Stimulated activated CD8-positive, alpha-beta memory T cell treated with anti-CD3 and anti-CD28 coated beads, Interleukin-4, amount 100 ng/mL, for 24 hours (primary cell): ENCODE measurements at regions not wholly inside any gene's neighbourhood (a gene's known extent, or its start where the extent isn't known, plus 50 kb on each side); places are given as distances from the start of the nearest gene placed in this dataset.

Experiments used
- DNase-seq: peaks from one replicate; pipeline ENCODE4 v3.0.0-alpha.2; 2020; ENCODE audit warnings: low read depth

- DNase-seq = no peak
Observed at GRCh38 chr3:41041462-41041861, 157.8 kb upstream of the CTNNB1 start.

GRCh38 chr3:41041899-41042298, 157.4 kb upstream of the CTNNB1 start:
- no peak for DNase-seq

DNA sequence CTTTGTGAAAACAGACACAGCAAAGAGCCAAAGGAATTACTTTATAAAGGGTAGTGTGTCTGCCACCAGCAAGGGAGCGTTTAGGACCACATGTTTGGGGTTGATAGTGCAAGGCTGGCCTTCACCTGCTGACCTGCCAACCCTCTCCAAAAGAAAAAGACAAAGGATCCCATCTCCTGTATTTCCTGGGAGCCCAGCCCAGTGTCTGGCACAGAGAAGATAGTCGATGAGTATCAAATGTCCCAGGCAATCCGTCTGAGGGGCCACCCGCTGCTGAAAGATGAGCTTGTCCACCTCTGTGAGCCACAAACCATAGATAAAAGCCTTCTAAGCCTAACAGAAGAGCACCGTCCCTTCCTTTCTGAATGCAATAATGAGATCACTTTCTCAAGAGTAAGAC, 154.8 kb upstream of the CTNNB1 start:
- no peak for DNase-seq

DNA sequence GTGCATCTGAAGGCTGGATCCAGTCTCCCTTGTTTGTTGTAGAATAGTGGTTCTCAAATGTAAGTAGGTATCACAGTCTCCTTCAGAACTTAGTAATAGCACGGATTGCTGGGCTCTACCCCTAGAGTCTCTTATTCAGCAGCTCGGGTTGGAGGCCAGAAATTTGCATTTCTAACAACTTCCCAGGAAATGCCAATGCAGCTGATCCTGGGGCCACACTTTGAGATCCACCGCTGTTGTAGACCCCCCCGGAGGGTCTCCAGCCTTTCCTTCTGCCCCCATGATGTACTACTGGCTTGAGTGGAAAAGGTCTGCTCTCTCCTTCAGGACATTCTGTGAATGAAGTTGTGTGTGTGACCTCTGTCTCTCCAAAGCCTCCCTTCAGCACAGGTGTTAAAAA, 153.8 kb upstream of the CTNNB1 start:
- DNase-seq = no peak

DNA sequence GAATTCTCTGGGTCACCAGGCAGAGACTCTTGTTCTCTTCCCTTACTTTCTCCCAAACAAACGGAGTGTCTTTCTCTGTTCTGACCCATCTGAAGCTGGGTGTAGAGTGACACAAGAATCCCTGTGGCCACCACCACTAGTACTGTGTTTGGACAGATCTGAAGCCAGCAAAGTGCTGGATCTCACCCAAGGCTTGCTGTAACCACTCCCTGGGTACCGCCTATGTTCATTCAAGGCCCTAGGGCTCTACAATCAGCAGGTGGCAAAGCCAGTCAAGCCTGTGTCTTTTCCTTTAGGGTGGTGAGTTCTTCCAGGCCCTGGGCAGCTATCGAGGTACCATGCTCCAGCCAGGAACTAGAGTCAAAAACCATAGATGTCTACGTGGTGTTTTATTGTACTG, 149.2 kb upstream of the CTNNB1 start:
- no peak for DNase-seq

DNA sequence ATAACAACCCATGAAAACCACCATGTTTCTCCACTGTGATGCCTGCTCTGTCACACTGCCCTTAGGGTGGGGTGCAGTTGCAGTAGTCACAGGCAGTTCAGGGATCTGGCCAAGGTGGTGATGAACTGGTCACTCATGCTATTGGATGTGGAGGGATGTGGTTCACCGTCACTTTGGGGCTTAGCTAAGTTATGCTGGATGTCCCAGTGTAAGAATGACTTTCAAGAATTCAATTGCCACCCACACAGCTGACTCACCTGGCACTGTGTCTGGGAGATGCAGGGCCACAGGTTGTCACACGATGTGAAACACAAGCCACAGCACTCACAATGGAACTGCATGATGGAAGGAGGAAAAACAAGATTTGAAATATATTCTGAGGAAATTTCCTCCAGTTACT, 146.1 kb upstream of the CTNNB1 start:
- DNase-seq = no peak

GRCh38 chr3:41060106-41060505, 139.2 kb upstream of the CTNNB1 start:
- no peak for DNase-seq

GRCh38 chr3:41064070-41064469, 135.2 kb upstream of the CTNNB1 start:
- DNase-seq = no peak

DNA sequence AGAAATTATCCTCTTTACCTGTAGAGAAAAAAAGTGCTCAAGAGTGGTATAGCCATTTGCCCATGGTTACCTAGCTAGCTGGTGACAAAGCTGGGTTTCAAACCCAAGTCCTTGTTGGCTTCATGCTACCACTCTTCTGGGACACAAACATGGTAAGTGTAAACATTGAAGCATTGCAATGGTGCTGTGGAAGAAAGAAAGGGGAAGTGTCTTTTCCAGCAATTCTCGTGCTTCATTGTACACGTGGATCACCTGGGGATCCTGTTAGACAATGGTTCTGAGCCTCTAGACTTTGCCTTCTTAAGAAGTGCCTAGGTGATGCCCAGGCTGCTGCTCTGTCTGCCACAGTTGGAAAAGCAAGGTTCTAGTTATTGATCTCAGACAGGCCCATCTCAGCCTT, 134.8 kb upstream of the CTNNB1 start:
- no peak for DNase-seq

GRCh38 chr3:41065340-41065739, 134.0 kb upstream of the CTNNB1 start:
- DNase-seq = no peak

DNA sequence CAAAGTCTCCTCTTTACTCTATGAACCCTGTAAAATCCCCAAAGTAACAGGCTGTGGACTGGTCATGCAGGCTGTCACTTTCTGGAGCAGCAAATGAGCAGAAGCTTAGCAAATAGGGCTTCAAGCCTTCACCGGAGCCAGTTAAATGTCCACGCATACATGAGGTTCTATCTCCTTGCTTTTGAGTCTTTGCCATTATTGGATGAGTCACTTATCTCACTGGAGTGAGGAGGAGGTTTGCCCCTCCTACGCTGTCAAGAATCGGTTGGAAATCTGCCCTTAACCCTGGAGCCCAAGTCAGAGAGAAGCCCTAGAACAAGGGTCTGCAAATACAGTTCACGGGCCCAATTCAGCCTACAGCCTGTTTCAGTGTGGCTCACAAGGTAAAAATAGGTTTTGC, 126.1 kb upstream of the CTNNB1 start:
- DNase-seq = no peak

DNA sequence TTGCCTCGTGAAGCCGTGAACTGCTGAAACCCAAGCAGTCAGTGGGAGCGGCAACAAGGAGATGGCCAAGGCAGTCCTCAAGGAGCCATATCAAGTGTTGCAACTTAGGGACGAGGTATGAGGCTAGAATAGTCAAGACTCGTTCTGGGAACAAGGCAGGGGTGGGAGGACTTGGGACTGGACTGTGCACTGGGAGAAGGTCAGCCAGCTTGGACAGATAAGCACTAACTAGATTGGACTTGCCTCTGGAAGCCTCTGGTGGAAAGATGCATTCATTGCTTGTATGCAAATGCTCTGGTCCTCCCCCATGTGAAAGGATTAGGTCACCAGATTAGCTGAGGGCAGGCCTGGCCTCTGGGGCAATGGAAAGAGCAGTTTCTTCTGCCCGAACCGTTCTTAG, 123.3 kb upstream of the CTNNB1 start:
- DNase-seq = no peak

GRCh38 chr3:41076399-41076798, 122.9 kb upstream of the CTNNB1 start:
- no peak for DNase-seq

- no peak for DNase-seq
Observed at GRCh38 chr3:41080141-41080540, 119.2 kb upstream of the CTNNB1 start.

DNA sequence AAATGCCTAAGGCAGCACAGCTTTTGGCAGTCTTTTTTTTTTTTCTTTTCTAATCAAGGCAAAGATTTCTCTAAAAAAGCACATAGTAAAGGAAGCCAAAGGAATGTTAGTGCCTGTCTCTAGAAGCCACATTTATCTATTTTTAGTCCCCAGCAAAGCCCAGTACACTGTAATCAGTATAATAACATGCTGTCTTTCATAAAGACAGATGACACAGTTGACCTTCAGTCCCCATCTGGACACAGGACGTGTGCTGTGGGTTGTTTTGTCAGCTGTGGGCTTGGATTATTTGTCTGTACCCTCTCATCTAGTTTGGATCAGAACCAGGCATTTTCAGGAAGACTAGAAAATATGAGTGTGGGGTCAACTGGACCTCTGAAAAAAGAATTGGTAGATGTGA, 110.4 kb upstream of the CTNNB1 start:
- DNase-seq = no peak

DNA sequence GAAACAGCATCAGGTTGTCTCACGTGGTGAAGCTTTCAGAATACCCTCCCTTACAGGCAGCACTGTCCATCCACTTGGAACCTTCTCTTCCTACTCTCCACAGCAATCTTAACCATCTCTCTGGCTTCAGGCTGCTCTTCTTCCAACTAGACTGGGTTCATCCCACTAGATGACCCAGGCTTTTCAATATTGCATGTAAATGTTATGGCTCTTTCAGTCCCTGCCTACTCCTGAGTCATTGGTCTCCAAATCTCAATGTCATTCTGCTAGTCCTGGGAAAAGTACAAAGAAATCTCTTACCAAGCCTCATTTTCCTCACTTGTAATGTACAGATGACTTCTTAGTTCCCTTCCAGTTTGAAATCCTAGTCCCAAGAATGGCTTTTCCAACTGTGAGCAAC, 109.7 kb upstream of the CTNNB1 start:
- no peak for DNase-seq

GRCh38 chr3:41092844-41093243, 106.5 kb upstream of the CTNNB1 start:
- no peak for DNase-seq

DNA sequence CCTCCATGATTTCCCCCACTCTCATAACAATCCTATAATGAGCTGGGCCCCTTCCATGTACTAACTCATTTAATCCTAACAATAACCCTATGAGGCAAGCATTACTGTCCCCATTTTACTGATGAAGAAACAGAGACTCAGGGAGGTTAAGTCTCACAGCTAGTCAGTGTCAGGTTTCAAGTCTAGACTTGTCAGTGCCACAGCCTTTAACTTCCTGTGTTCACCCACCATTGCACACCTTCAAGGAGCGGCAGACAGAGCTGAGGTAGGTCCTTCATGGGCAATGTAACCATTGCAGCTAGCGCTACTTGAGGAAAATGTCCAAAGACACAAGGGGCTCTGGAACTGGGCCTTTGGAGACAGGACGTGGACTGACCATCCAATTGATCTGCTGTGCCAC, 105.8 kb upstream of the CTNNB1 start:
- no peak for DNase-seq

- DNase-seq = no peak
Observed at GRCh38 chr3:41094351-41094750, 105.0 kb upstream of the CTNNB1 start.

DNA sequence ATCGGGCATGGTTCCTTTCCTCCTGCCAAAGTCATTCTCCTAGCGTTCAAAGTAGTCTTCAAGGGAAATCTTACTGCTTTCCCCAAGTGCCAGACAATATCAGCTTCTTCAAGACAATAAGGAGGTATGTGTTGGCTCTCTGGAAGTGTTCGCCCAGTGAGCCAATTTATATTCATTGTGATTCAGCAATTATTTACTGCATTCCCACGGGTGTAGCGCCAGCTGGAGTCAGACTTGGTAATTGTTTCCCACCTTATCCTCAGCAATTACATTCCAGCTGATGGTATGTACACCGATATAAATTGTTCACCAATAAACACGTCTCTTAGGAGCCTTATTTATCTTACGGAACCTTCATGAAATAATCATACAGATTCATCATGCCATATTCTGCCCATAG, 103.6 kb upstream of the CTNNB1 start:
- DNase-seq = no peak

GRCh38 chr3:41097896-41098496, 101.3 kb upstream of the CTNNB1 start:
- DNase-seq = no peak

DNA sequence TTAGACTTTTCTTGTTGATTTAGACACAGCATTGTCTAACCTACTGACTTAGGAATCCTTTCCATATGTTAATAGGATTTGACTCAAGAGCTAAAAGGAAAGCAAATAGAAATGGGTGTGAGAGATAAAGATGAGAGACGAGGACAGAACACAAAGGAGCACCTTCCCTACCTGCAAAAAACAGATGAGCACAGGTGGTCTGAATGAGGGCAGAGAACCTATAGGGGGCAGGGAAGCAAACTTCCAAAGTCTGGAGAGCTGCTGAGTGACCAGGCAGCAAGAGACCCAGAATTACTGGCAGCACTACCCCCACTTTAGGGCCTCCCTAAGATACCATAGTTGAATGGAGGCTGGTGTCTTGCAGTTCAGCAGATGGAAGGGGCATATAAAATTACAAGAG, 98.1 kb upstream of the CTNNB1 start:
- DNase-seq = no peak

DNA sequence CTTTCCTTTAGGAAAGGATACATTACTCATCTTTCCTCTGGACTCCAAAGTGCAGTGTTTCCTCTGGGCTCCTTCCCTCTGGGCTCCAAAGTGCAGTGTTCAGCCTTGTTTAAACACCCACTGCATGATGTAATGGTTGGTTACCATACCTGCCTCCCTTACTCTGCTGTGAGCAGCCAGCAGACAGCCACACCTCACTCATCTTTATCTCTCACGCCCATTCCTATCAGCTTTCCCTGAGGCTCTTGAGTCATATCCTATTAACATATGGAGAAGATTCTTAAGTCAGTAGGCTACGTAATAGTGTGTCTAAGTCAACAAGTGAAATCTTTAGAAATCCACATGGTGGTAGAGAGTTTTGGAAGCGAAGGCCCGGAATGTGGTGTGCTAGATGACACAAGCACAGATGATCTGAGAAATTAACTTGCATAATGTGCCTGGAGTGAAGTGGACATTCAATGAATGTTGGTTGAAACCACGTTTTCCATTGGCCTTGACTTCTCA, 97.2 kb upstream of the CTNNB1 start:
- DNase-seq = no peak

GRCh38 chr3:41102750-41103149, 96.6 kb upstream of the CTNNB1 start:
- no peak for DNase-seq

GRCh38 chr3:41103200-41103599, 96.1 kb upstream of the CTNNB1 start:
- DNase-seq = no peak
